ENCODE measurements at regions not wholly inside any gene's neighbourhood (a gene's known extent, or its start where the extent isn't known, plus 50 kb on each side); places are given as distances from the start of the nearest gene placed in this dataset.

DNA sequence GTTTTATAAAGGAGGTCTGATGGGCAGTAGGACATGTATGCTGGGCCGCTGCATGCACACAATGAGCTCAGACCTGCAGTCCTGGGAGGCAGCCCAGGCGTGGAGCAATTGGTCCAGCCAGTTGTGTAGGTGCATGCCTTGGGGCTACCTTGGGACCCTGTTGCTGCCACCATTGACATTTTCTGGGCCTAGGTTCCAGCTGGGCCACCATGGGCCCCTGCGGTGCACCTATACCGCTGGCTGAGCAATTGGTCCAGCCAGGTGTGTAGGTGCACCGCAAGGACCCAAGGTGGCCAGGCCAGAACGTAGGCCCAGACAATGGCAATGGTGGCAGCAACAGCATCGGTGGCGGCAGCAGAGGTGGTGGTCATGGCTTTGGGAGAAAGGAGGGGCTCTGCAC lies 143.9 kb downstream of the PXDC1 start:
- DNase-seq = peak in 1 of 42 donors; percentile 6
- intact Hi-C loops (cut with DNase I) = no loop called here

DNA sequence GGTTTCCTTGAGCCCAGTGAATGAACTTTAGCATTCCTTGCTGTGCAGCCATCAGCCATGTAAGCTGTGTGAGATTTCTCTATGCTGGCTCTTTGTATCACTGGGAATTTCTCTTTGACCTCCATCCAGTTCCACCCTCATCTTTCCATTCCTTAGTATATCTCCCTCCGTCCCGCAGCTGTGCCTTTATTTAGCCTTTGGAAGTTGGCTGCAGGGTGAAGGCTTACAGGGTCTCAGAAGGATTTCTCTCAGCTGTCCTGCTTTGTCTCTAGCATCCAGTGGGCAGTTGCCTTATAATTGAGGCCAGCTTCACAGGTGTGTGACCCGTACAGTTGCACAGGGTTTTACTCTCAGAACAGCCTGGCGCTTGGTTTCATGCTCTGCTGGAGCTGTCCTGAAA lies 144.3 kb downstream of the PXDC1 start:
- no peak for DNase-seq
- intact Hi-C loops (cut with DNase I) = no loop called here

DNA sequence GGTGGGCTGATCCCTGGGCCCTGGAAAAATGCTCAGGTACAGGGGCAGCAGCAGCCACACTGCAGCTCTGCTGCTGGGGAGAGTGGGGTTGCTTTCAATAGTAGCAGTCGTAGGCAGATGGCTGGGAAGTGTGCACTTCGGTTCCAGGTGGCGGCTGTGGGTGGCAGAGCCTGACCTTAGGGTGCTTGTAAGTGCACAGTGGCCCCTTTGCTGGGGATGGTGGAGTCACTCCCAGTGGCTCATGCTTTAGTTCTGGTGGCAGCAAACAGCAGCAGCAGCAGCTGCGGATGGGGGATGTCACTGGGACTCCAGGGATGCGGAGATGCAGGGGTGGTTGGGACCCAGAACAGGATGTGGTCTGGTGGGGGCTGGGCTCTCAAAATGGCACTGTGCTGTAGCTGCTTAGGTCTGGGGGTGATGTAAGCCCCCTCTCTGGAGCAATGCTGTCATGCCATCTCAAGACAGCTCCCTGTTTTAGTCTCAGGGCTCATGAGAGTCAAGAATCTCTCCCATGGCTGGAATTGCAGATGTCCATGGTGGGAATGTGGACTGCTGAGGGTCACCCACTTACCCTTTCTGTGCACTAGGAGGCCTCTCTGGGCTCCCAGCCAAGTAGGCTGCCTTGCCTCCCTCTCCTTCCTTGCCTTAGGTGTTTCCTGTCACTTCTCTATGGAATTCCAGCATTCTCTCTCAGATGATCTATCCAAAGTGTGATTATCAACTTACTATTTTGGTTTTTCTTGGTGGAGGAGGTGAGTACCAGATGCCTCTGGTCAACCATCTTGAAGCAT lies 146.7 kb upstream of the SLC22A23 start:
- no peak for DNase-seq
- intact Hi-C loops (cut with DNase I) = no loop called here

DNA sequence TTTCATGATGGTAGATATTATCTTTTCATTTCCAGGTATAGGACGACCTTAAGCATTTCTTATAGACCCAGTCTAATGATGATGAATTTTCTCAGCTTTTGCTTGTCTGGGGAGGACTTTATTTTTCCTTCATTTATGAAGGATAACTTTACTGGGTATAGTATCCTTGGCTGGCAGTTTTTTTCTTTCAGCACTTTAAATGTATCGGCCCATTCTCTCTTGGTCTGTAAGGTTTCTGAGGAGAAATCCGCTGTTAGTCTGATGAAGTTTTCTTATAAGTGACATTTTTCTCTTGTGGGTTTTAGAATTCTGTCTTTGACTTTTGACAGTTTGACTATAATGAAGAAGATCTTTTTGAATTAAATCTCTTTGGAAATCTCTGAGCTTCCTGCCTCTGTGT lies 144.7 kb upstream of the SLC22A23 start:
- DNase-seq = no peak
- intact Hi-C loops (cut with DNase I) = no loop called here

DNA sequence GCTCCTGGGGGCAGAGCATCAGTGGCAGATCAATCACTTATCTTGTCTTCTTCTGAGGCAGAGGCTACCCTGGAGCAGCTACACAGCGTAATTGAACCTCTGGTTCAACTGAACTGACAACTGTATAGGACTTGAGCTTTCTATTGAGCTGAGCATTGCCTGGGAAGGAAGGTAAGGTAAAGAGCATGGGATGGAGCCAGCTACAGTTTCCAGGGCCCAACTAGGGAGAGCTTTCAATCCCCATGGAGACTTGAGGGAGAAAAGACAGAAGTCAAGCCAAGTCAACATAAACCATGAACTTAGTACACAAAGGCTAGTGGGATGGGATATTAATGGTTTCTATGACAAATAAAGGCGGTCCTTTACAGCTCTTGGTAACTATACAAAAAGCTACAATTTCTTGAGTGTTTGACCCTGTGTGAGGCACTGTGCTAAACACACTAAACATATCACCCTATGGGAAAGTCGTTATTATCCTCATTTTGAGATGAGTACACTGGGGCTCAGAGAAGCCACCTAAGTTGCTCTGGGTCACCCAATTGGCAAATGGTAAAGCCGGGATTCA lies 140.7 kb upstream of the SLC22A23 start:
- intact Hi-C loops (cut with DNase I) = no loop called here
- DNase-seq = no peak

DNA sequence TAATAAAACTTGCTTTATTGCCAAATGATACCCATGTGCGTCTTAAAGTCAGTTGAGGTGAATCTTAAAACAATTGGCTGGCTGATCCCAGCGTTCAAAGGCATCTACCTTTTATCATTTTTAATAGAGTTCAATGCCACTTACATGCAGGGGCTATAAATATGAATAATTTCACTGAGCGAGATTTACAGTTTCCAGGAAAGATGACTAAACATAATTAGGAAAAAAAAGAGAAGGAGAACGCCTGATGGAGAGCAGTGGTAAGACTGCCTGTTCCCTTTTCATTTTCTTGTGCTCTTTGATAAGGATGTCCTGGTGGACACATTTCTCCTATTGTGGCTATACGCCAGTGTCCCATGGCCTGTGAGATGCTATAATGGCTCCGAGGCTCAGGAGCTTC lies 139.9 kb upstream of the SLC22A23 start:
- intact Hi-C loops (cut with DNase I) = no loop called here
- no peak for DNase-seq

DNA sequence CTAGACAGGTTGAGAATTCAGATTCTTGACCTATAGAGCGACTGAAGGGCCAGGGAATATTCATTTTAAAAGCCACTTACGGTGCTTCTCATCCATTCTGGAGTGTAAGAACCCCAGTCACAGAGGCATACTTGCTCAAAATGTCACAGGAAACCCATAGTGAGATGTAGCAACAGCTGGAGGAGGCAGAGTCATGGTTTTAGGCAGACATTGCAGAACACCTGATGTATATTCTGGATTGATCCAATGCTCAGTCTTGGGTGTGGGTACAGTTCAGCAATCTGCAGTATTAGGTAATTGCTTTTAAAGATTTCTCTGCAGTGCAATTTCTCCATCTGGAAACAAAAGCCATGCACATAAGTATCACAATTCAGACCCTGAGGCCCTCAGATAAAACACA lies 137.4 kb upstream of the SLC22A23 start:
- intact Hi-C loops (cut with DNase I) = no loop called here
- DNase-seq = no peak

DNA sequence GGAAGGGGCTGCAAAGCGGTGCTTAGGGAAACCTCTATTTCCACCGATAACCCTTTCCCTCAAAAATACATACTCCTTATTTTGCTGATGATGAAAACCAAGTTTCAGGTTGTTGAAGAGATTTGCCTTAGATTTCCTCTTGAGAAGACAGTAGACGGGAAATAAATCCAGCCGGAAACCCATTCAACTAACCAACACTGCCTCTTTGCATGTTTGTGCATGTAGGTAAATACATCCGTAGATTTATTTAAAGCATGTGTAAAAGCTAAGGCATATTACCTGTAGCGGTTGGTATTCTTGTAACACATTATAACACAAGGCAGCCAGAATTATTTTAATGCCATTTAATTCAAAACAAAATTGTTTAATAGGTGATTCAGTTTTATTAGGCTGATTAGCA lies 136.3 kb upstream of the SLC22A23 start:
- intact Hi-C loops (cut with DNase I) = no loop called here
- no peak for DNase-seq

DNA sequence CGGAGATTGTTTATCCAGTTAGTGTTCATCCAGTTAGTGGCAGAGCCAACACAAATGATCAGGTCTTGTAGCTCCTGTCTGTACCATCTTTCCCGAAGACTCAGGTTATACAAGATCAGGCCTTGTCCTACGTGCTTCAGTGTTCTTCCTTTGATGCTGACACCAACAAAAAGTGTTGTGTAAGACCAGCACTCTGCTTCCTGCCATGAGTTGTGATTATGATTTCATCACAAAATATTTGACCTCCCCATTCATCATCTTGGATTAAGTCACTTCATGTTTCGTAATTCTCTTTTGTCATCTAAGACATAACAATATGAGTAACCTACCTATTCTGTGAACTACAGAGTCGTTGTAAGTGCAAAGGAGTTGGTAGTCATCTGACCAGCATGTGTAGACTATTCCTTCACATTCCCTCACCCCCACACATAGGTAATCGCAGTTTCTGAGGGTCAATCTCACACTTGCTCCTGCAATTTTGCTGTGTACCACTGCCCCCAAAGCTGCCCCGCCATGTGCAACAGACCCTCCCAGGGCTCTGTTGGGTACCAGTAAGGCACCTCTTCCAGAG lies 135.6 kb upstream of the SLC22A23 start:
- intact Hi-C loops (cut with DNase I) = no loop called here
- no peak for DNase-seq

DNA sequence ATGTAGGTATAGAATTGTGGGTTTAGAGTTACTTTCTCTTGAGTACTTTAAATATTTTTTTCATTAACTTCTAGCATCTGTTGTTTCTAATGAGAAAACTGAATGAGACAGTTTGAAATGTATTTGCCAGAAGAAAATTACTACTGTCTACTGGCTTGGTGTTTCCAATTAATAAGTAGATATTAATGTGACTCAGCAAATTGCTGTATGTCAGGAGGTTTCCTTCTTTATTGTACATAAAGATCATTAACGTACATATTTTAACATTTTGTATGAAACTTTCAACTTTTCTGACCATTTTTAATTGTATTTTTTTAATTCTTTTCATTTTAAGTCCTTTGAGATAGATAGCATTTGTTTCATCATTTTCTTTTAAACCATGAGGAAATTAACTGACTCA lies 135.1 kb upstream of the SLC22A23 start:
- intact Hi-C loops (cut with DNase I) = no loop called here

DNA sequence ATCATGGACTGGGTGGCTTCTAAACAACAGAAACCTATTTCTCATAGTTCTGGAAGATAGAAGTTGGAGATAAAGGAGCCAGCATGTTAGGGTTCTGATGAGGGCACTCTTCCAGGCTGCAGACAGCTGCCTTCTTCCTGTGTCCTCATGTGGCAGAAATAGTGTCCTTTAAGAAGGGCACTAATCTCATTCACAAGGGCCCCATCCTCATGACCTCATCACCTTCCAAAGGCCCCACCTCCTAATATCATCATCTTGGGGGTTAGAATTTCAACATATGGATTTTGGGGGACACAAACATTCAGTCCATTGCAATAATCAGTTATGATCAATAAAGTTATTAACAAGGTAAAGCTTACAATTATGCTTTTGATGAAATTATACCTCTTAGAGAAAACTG lies 130.8 kb upstream of the SLC22A23 start:
- DNase-seq = no peak
- intact Hi-C loops (cut with DNase I) = no loop called here

More for the DNA sequence above, 135.1 kb upstream of the SLC22A23 start:
- DNase-seq = no peak

DNA sequence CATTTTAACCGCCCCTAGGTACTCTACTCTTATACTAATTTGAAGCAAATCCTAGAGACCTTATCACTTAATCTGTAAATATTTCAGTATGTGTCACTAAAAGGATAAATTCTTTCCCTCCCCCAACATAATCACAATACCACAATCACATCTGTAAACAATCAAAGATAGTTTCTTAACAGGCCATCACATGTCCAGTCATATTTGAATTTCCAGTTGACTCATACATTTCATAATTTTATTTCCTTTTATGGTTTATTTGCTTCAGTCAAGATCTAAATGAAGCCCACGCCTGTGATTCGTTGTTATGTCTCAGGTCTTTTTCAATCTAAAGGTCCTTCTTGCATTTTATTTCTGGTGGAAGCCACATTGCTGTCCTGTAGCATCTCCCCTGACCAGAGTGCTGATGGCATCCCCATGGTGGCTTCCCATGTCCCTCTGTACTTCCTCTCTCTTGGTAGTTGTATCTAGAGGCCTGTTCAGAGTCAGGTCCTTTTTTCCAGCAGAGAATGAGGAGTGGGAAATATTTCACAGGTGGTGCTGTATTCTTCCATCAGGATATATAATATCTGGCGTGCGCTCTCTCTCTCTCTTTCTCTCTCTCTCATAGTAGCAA lies 128.6 kb upstream of the SLC22A23 start:
- no peak for DNase-seq
- intact Hi-C loops (cut with DNase I) = no loop called here

DNA sequence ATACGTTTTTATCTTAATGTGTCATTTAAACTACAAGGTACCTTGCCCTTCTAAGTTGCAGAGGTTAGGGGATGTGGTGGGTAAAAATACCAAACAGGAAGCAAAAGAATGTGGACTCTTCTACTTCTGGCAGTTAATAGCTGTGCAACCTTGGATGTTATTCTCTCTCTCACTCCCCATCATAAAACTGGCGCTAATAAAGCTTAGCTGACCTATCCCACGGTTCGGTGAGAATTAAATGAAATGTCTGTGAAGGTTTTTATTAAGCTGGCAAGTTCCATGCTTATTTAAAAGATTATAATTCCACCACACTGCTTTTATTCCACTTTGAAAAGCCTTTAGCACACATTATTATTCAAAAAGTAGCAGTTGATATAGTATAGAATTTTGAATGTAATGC lies 127.8 kb upstream of the SLC22A23 start:
- DNase-seq = no peak
- intact Hi-C loops (cut with DNase I) = no loop called here

DNA sequence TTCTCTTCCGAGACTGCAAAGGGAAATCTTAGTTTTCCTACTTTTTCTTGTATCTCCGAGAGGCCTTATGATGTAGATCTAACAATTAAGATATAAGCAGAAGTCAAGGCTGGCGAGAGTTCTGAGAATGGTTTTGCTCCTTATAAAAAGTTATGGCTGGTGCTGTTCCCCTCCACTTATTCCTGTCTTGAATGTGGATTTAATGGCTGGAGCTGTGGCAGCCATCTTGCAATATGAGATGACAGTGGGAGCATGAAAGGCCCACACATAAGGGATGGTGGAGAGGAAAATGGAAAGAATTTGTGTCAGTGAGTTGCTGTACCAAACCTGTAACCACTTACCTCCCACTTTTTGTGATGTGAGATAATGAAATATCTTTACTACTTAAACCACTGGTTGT lies 124.6 kb upstream of the SLC22A23 start:
- intact Hi-C loops (cut with DNase I) = no loop called here
- no peak for DNase-seq

DNA sequence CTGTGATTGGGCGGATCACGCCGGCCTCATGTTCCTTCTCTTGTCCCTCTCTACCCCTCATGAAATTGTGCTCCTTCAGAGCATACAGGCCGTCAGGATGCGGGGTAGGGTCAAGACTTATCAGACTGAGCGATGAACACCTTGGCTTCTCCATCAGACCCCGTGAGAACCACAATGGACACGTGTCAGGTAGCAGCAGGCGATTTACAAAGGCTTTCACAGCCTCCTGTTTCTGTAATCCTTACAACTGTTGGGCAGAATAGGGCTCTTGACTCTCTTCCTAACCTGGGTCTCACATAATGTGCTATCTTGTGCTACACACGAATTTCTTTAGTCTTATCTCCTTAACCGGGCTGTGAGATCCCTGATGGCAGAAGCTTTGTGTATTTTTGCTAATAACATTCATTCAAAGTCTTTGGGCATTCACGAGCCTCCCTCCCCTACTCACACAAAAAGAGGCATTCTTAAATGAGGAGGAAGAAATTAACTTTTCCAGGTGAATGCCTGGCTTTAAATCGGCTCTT lies 122.9 kb upstream of the SLC22A23 start:
- intact Hi-C loops (cut with DNase I) = no loop called here
- DNase-seq = no peak

DNA sequence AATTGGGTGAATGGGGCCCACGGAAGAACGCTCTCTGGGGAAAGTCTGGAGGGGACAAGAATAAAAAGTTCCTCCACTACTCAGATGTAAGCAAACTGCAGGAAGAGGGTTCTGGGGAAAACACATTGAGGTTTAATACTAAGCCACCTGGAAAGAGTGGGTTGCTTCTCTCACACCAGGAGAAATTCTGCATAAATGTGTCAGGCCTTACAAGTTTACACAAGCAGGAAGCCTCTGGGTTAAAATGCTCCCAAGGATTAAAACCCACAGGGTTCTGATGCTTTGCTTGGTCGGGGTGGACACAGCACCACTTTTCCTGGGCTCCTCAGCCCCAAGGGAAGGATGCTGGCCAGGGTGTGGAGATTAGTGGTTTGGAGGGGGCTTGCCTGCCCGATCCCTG lies 122.1 kb upstream of the SLC22A23 start:
- no peak for DNase-seq
- intact Hi-C loops (cut with DNase I) = no loop called here

DNA sequence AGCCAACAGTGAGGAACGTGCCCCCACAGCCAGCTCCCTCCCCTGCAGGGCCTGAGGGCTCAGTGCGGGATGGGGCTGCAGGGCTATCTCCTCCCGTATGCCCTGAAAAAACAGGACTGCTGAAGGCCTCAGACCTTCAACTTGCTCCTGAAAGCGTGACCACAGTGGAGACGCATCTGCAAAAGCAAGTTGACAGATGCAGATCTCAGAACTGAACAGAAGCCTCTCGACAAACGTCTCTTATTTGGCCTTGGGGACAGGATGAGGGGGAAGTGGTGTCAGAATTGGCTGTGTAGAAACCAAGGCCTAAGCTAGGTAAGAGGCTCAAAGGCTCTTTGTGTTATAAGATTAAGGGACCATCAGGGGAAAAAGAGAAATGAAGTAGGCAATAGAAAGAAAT lies 120.7 kb upstream of the SLC22A23 start:
- intact Hi-C loops (cut with DNase I) = no loop called here
- DNase-seq = no peak

DNA sequence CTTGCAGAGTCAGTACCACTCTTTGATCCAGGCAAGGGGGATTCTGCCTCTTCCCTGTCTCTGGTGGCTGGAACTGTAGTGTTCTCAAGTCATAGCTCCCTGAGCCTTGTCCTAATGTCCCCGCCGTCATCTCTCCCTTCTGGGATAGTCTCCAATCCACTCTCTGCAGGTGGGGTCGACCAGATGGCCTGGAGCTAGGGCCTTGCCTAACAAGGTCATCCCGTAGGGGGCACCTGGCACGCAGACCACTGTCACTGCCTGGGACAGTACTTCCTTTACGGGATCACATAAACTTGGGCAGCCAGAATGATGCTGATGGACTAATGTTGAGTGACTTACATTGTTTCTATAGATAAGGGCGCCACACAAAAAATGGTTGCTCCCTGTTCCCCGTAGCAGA lies 118.9 kb upstream of the SLC22A23 start:
- intact Hi-C loops (cut with DNase I) = no loop called here

DNA sequence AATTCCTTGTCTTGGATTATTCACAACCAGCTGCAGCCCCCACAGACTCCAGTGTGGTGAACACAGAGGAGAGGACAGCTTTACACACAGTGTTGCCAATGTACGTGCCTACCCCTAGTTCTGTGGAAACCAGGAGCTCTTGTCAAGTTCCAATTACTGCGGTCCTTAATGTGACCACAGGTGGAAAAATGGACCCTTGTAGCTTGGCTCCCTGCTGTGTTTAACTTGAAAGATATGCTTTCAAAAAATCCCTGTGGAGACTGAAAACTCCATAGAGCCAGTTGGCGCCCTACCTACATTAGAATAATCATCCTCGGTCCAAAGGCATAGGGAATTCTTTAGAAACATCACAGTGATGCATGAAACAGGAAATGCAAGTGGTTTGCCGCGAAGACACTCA lies 118.3 kb upstream of the SLC22A23 start:
- intact Hi-C loops (cut with DNase I) = no loop called here
- DNase-seq = no peak

More for the DNA sequence above, 118.9 kb upstream of the SLC22A23 start:
- no peak for DNase-seq

DNA sequence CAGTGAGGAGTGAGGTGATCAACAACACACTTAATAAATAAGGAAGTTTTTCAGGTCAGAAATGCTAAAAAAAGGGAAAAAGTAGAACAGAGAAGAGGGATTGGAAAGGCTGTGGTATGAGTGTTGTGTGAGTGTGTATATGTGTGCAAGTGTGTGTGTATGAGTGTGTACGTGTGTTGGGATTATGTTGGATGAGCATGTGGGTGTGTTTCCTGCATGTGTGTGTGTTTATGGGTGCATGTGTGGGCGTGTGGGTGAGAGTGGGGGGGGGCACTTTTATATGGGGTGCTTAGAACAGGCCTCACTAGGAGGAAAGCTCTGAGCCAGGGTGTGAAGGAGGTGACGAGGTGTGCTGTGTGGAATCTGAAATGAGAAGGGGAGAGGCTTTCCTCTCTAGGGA lies 116.8 kb upstream of the SLC22A23 start:
- intact Hi-C loops (cut with DNase I) = no loop called here
- DNase-seq = no peak

Measured in head of caudate nucleus (tissue), 42 donors.